ENCODE measurements at regions not wholly inside any gene's neighbourhood (a gene's known extent, or its start where the extent isn't known, plus 50 kb on each side); places are given as distances from the start of the nearest gene placed in this dataset.

DNA sequence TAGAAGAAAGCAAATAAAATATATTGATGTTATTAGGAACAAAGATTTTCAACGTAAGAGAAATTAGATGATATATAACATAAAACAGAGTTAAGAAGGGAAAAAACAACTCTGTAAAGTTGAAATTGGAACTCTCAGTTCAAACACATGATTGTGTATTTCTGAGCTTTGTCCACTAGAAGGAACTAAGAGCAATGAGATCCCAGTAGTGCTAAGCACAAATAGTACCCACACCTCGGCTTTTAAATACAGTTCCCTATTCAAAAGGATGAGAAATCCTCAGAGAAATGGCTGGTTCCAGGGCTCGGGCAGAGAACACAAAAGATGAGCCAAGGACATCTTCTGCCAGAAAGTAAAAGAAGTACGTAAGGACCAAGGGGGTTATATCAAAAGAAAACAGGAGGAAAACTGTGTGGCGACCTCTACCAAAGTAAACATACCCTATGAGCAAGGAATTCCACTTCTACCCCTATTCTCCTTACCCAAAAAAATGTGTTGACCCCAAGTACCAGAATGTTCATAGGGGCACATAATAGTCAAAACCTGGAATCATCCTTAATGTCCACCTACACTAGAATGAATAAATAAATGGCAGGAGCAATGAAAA lies 96.6 kb downstream of the SPTSSA start:
- TF ChIP-seq, protein P1, sequence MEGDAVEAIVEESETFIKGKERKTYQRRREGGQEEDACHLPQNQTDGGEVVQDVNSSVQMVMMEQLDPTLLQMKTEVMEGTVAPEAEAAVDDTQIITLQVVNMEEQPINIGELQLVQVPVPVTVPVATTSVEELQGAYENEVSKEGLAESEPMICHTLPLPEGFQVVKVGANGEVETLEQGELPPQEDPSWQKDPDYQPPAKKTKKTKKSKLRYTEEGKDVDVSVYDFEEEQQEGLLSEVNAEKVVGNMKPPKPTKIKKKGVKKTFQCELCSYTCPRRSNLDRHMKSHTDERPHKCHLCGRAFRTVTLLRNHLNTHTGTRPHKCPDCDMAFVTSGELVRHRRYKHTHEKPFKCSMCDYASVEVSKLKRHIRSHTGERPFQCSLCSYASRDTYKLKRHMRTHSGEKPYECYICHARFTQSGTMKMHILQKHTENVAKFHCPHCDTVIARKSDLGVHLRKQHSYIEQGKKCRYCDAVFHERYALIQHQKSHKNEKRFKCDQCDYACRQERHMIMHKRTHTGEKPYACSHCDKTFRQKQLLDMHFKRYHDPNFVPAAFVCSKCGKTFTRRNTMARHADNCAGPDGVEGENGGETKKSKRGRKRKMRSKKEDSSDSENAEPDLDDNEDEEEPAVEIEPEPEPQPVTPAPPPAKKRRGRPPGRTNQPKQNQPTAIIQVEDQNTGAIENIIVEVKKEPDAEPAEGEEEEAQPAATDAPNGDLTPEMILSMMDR (IDR thresholded peaks at IDR 0.05; ENCODE audit: extremely low read depth in 1 of 2, insufficient read depth in 1 of 2, low read depth in 1 of 2, low read length in 2 of 2), result peak in 1 of 2 donors; percentile 15
- TF ChIP-seq POLR2AphosphoS5 (IDR thresholded peaks at IDR 0.05; ENCODE audit: insufficient read depth, low read depth, low read length) (no peak), POLR2A (IDR thresholded peaks at IDR 0.05; ENCODE audit: low read depth, low read length) (no peak)
- TF ChIP-seq, protein P2, sequence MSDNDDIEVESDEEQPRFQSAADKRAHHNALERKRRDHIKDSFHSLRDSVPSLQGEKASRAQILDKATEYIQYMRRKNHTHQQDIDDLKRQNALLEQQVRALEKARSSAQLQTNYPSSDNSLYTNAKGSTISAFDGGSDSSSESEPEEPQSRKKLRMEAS (IDR thresholded peaks at IDR 0.05; ENCODE audit: insufficient read depth, insufficient read length), result no peak

Measured in endothelial cell of umbilical vein (primary cell).